ENCODE measurements at regions not wholly inside any gene's neighbourhood (a gene's known extent, or its start where the extent isn't known, plus 50 kb on each side); places are given as distances from the start of the nearest gene placed in this dataset.

- TF ChIP-seq ZNF614 (CRISPR knock-in tag; IDR thresholded peaks at IDR 0.05; ENCODE audit: borderline replicate concordance) (no peak), ZFP37 (CRISPR knock-in tag; IDR thresholded peaks at IDR 0.05; ENCODE audit: borderline replicate concordance) (no peak), XRCC5 (optimal IDR thresholded peaks at IDR 0.05; ENCODE audit: low read length) (no peak), SKI (IDR thresholded peaks at IDR 0.05; ENCODE audit: partially characterized antibody) (no peak), NRL (CRISPR knock-in tag; IDR thresholded peaks at IDR 0.05; ENCODE audit: borderline replicate concordance) (no peak), CREM (IDR thresholded peaks at IDR 0.05) (no peak), CREM (CRISPR knock-in tag; IDR thresholded peaks at IDR 0.05) (no peak), ZNF83 (CRISPR knock-in tag; IDR thresholded peaks at IDR 0.05; ENCODE audit: borderline replicate concordance) (no peak), NCOA2 (CRISPR knock-in tag; IDR thresholded peaks at IDR 0.05) (no peak), TFDP1 (CRISPR knock-in tag; IDR thresholded peaks at IDR 0.05; ENCODE audit: borderline replicate concordance) (no peak), AHDC1 (CRISPR knock-in tag; IDR thresholded peaks at IDR 0.05; ENCODE audit: borderline replicate concordance) (no peak)
- 23% methylated on average over 1 of the region's 1 CpG for WGBS (ENCODE audit: low lambda C conversion rate)
- POLR2A ChIA-PET = no interaction called here
Observed at GRCh38 chr5:45093377-45093776, 284.6 kb downstream of the MRPS30 start.

More at GRCh38 chr5:45093377-45093776, 284.6 kb downstream of the MRPS30 start:
- no TSS peak for BruUV-seq (replicated peaks)
- H3K4me1 ChIP-seq (ENCODE audit: insufficient read depth, low read length) = no peaks in the 10 kb centered on the region
- no peaks in the 10 kb centered on the region for H3K79me2 ChIP-seq (ENCODE audit: insufficient read depth, low read length)
- FAIRE-seq (no peak), ATAC-seq (no peak), DNase-seq (ENCODE audit: low spot score) (no peak)
- CTCF ChIA-PET (ENCODE audit: low intra/inter-chr PET ratio, low total read pairs) = no interaction called here
- no peak overlapping the region for H3K27ac ChIP-seq (ENCODE audit: extremely low read length, insufficient read depth, low read length)
- H2AFZ ChIP-seq (ENCODE audit: low read length) = no peak overlapping the region
- no peak overlapping the region for H3K9ac ChIP-seq (ENCODE audit: insufficient read depth, low read depth, low read length)
- H4K20me1 ChIP-seq (ENCODE audit: insufficient read depth, low read length) = no peaks in the 10 kb centered on the region
- no peaks in the 10 kb centered on the region for H3K27me3 ChIP-seq (ENCODE audit: control insufficient read depth in 1 of 2, insufficient read depth in 2 of 2, low read length in 2 of 2)
- no peaks in the 10 kb centered on the region for H3K36me3 ChIP-seq (replicated peaks in 1 of 2; ENCODE audit: control insufficient read depth in 1 of 2, insufficient read depth in 2 of 2, low read length in 2 of 2)
- intact Hi-C loops (cut with micrococcal nuclease; ENCODE audit: unreplicated experiment) (no loop called here), in situ Hi-C loops (cut with HindIII; ENCODE audit: extremely low pct_ligation_motif_present, low pct_unique_long_range_greater_than_20kb) (no loop called here)
- H3K4me2 ChIP-seq (ENCODE audit: low read depth, low read length) = no peak overlapping the region
- H3K9me3 ChIP-seq (ENCODE audit: low read length) = peaks cover 40% of the 10 kb centered on the region
- no peak overlapping the region for H3K4me3 ChIP-seq (replicated peaks in 1 of 3; ENCODE audit: insufficient read depth in 1 of 3, low read depth in 2 of 3, low read length in 3 of 3)
